ENCODE measurements at regions not wholly inside any gene's neighbourhood (a gene's known extent, or its start where the extent isn't known, plus 50 kb on each side); places are given as distances from the start of the nearest gene placed in this dataset.
"Not testable (repeated sequence)": the region's sequence is repeated elsewhere in the genome, so short reads cannot be mapped to it uniquely, and the experiment has no call there.

DNA sequence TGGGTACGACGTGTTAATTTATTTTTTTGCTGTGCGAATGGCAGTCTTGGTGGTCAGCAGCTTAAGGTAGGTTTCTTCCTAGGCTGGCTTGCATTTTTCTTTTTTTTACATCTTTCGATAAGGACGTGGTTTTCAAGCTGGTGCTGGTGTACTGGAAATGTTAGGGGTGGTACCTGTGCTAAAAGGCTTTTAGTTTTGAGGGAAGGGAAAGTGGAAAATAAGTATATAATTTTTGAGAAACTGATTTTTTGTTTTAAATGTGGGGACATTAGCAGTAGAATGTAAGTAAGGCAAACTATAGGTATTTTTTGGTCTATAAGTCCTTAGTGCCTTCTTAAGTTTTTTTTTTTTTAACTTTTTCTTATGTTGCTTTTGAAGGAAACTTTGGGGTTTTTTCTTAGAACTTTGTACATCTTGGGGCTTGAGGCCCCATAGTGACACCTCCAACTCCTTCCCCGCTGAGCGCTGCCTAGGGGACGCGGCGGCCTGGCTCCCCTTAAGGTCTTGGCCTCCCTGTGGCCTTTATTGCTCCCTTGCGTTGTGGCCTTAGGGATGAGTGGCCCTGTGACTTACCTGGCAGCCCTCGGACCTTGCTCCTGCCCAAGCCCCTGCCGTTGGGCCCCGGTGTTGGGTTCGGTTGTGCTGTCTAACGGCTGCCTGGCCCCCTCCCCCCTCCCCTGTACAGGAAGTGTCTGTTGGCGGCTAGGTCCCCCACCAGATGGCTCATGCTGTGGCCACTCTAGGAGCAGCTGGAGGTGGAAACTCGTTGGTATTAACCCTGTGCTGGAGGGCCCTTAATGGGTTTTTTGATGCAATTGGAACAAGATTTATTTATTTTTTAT, 88.0 kb upstream of the RPRML start:
- peak; percentile 86 for DNase-seq (ENCODE audit: low spot score)

DNA sequence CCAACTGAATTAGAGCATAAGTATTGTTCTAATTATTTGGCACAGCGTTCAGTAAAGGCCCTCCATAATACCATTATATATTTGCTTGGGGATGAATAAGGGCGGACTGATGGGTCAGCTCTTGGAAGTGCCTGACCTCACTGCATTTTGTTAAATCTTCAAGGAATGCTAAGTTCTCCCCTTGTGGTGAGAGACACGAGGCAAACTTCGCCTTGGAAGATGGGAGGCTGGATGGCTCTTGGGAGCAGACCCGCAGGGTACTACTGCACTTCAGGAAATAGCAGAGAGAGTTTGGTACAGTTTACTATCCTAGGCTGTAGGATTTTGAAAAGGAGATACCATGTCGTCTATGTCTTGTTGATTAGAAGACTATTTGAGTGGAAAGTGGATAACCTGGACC, 87.0 kb upstream of the RPRML start:
- no peak for DNase-seq (ENCODE audit: low spot score)

DNA sequence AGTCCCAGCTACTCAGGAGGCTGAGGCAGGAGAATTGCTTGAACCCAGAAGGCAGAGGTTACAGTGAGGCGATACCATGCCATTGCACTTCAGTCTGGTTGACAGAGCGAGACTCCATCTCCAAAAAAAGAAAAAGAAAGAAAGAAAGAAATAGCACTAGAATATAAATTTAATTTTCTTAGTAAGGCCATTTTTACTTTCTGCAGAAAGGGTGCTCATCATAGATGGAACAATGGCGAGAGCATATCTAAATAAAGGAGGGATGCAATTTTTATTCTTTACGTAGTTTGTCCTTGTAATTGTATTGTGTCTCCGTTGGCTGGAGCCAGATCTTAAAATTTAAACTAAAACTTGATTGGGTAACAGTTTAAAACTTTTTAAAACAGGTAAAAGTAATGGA, 85.6 kb upstream of the RPRML start:
- DNase-seq (ENCODE audit: low spot score), result no peak

DNA sequence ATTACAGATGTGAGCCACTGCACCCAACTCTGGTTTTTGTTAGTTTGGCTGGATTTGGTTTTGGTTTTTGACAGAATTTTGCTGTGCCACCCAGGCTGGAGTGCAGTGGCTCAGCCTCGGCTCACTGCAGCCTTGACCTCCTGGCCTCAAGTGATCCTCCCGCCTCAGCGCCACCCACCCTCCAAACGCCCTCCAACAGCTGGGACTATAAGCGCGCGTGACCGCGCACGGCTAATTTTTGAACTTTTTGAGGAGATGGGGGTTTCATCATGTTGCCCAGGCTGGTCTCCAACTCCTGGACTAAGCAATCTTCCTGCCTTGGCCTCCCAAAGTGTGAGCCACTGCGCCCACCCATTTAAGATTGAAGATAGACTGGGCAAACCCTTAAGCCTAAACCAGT, 84.4 kb upstream of the RPRML start:
- no peak for DNase-seq (ENCODE audit: low spot score)

DNA sequence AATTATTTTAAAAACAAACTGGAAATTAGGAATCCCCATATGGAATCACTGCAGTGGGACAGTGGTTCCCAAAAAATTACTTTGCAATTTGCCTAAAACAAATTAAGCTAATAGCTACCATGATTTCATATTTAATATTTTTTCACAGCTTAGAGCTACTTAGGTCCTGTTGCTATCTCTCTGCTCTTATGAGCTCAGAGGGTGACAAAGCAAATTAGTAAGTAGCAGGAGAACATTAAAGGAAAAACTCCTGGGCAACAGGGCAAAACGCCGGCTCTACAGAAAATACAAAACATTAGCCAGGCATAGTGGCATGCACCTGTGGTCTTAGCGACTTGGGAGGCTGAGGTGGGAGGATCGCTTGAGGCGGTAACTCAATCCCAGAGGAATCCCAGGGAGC, 83.8 kb upstream of the RPRML start:
- not testable (repeated sequence) for DNase-seq (ENCODE audit: low spot score)

DNA sequence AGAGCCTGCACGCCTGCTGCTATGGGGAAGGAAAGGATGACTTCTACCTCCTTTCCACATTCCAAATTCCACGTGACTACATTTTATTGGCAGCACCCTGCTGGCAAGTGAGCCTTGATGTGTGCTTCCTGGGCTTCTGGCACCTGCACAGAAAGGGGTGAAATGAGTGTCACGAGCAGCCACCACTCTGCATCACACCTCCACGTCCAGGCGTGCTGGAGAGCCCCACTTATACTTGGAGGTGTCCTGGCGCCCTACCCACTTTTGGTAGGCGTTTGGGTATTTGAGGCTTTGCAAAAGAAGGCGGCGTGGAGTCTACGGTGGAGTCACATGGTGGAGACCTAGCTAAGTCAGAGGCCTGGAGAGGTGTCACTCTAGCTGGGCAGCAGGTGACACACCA, 81.0 kb upstream of the RPRML start:
- DNase-seq (ENCODE audit: low spot score), result not testable (repeated sequence)

DNA sequence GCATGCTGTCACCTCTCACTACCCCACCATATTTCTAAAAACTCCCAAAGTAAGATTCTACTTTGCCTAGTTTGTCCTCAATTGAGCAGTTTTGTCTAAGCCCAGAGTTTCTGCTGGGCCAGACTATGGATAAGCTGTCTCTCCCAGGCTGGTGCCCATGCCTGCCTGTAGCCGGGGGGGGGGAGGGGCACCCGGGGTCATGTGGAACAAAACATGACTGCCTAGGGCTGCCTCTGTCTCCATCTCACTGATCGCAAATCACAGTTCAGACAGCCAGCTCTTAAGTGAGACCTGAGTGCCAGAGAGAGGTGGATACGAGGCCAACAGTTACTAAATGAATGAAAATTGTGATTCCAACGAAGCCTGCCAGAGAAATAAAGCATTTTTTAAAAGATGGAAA, 78.8 kb upstream of the RPRML start:
- no peak for DNase-seq (ENCODE audit: low spot score)

DNA sequence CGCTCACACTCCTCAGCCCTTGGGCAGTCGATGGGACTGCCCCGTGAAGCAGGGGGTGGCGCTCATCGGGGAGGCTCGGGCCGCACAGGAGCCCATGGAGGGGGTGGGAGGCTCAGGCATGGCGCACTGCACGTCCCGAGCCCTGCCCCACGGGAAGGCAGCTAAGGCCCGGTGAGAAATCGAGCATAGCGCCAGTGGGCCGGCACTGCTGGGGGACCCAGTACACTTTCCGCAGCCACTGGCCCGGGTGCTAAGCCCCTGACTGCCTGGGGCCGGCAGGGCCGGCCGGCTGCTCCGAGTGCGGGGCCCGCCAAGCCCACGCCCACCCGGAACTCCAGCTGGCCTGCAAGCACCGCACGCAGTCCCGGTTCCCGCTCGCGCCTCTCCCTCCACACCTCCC, 78.2 kb upstream of the RPRML start:
- not testable (repeated sequence) for DNase-seq (ENCODE audit: low spot score)

DNA sequence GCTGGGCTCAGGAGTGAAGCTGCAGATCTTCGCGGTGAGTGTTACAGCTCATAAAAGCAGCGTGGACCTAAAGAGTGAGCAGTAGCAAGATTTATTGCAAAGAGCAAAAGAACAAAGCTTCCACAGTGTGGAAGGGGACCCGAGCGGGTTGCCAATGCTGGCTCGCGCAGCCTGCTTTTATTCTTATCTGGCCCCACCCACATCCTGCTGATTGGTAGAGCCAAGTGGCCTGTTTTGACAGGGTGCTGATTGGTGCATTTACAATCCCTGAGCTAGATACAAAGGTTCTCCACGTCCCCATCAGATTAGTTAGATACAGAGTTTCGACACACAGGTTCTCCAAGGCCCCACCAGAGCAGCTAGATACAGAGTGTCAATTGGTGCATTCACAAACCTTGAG, 77.6 kb upstream of the RPRML start:
- DNase-seq (ENCODE audit: low spot score), result not testable (repeated sequence)
